ENCODE measurements at regions not wholly inside any gene's neighbourhood (a gene's known extent, or its start where the extent isn't known, plus 50 kb on each side); places are given as distances from the start of the nearest gene placed in this dataset.

DNA sequence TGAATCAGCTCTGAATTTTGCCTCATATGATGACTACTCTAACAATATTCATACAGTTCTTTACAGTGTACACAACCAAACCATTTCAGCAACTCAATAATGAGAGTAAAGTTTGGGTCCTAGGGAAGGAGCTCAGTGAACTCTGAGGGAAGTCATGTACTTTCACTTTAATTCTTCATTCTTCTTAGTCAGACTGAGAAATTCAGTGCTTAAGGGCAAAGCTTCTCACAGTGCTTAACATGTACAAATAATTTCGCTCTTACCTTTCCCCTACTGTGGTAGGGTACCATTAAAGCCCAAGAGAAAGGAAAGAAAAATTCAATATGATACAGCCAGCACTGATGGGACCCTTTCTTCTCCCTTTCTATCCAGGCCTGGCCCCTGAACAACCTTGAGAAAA, 435.0 kb downstream of the NELL2 start (continued):
- TF ChIP-seq, protein P1, sequence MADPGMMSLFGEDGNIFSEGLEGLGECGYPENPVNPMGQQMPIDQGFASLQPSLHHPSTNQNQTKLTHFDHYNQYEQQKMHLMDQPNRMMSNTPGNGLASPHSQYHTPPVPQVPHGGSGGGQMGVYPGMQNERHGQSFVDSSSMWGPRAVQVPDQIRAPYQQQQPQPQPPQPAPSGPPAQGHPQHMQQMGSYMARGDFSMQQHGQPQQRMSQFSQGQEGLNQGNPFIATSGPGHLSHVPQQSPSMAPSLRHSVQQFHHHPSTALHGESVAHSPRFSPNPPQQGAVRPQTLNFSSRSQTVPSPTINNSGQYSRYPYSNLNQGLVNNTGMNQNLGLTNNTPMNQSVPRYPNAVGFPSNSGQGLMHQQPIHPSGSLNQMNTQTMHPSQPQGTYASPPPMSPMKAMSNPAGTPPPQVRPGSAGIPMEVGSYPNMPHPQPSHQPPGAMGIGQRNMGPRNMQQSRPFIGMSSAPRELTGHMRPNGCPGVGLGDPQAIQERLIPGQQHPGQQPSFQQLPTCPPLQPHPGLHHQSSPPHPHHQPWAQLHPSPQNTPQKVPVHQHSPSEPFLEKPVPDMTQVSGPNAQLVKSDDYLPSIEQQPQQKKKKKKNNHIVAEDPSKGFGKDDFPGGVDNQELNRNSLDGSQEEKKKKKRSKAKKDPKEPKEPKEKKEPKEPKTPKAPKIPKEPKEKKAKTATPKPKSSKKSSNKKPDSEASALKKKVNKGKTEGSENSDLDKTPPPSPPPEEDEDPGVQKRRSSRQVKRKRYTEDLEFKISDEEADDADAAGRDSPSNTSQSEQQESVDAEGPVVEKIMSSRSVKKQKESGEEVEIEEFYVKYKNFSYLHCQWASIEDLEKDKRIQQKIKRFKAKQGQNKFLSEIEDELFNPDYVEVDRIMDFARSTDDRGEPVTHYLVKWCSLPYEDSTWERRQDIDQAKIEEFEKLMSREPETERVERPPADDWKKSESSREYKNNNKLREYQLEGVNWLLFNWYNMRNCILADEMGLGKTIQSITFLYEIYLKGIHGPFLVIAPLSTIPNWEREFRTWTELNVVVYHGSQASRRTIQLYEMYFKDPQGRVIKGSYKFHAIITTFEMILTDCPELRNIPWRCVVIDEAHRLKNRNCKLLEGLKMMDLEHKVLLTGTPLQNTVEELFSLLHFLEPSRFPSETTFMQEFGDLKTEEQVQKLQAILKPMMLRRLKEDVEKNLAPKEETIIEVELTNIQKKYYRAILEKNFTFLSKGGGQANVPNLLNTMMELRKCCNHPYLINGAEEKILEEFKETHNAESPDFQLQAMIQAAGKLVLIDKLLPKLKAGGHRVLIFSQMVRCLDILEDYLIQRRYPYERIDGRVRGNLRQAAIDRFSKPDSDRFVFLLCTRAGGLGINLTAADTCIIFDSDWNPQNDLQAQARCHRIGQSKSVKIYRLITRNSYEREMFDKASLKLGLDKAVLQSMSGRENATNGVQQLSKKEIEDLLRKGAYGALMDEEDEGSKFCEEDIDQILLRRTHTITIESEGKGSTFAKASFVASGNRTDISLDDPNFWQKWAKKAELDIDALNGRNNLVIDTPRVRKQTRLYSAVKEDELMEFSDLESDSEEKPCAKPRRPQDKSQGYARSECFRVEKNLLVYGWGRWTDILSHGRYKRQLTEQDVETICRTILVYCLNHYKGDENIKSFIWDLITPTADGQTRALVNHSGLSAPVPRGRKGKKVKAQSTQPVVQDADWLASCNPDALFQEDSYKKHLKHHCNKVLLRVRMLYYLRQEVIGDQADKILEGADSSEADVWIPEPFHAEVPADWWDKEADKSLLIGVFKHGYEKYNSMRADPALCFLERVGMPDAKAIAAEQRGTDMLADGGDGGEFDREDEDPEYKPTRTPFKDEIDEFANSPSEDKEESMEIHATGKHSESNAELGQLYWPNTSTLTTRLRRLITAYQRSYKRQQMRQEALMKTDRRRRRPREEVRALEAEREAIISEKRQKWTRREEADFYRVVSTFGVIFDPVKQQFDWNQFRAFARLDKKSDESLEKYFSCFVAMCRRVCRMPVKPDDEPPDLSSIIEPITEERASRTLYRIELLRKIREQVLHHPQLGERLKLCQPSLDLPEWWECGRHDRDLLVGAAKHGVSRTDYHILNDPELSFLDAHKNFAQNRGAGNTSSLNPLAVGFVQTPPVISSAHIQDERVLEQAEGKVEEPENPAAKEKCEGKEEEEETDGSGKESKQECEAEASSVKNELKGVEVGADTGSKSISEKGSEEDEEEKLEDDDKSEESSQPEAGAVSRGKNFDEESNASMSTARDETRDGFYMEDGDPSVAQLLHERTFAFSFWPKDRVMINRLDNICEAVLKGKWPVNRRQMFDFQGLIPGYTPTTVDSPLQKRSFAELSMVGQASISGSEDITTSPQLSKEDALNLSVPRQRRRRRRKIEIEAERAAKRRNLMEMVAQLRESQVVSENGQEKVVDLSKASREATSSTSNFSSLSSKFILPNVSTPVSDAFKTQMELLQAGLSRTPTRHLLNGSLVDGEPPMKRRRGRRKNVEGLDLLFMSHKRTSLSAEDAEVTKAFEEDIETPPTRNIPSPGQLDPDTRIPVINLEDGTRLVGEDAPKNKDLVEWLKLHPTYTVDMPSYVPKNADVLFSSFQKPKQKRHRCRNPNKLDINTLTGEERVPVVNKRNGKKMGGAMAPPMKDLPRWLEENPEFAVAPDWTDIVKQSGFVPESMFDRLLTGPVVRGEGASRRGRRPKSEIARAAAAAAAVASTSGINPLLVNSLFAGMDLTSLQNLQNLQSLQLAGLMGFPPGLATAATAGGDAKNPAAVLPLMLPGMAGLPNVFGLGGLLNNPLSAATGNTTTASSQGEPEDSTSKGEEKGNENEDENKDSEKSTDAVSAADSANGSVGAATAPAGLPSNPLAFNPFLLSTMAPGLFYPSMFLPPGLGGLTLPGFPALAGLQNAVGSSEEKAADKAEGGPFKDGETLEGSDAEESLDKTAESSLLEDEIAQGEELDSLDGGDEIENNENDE (IDR thresholded peaks at IDR 0.05; ENCODE audit: insufficient replicate concordance, low read length), result no peak

Measured in H1 (cell line).